Ishikawa (cell line): ENCODE measurements at regions not wholly inside any gene's neighbourhood (a gene's known extent, or its start where the extent isn't known, plus 50 kb on each side); places are given as distances from the start of the nearest gene placed in this dataset.

Experiments used
- CEBPB ChIP-seq: IDR thresholded peaks from 2 replicates; pipeline ENCODE4 v1.6.1; 2012
- CREB1 ChIP-seq: IDR thresholded peaks from 2 replicates; pipeline ENCODE4 v1.6.1; 2012; ENCODE audit warnings: low read depth
- EGR1 ChIP-seq: IDR thresholded peaks from 2 replicates; pipeline ENCODE4 v1.6.1; 2012
- EP300 ChIP-seq: IDR thresholded peaks from 2 replicates; pipeline ENCODE4 v1.6.1; 2012; ENCODE audit warnings: borderline replicate concordance
- FOXM1 ChIP-seq: IDR thresholded peaks from 2 replicates; pipeline ENCODE4 v1.6.1; 2012; ENCODE audit warnings: low read depth, borderline replicate concordance
- NFIC ChIP-seq: IDR thresholded peaks from 2 replicates; pipeline ENCODE4 v1.6.1; 2012
- RAD21 ChIP-seq: IDR thresholded peaks from 2 replicates; pipeline ENCODE4 v1.6.1; 2012; ENCODE audit warnings: low read depth
- TAF1 ChIP-seq: IDR thresholded peaks from 2 replicates; pipeline ENCODE4 v1.6.1; 2012; ENCODE audit warnings: low read depth, mild to moderate bottlenecking
- TCF12 ChIP-seq: IDR thresholded peaks from 2 replicates; pipeline ENCODE4 v1.6.1; 2012; ENCODE audit warnings: low read depth
- TEAD4 ChIP-seq: IDR thresholded peaks from 2 replicates; pipeline ENCODE4 v1.6.1; 2012
- YY1 ChIP-seq: IDR thresholded peaks from 2 replicates; pipeline ENCODE4 v1.6.1; 2012; ENCODE audit warnings: low read depth
- ZBTB7A ChIP-seq: IDR thresholded peaks from 2 replicates; pipeline ENCODE4 v1.6.1; 2012; ENCODE audit warnings: low read depth
- TF ChIP-seq, protein P1 (sequence below): IDR thresholded peaks from 2 replicates; pipeline ENCODE4 v1.6.1; 2012; ENCODE audit warnings: low read depth, mild to moderate bottlenecking
- TF ChIP-seq, protein P2 (sequence below): IDR thresholded peaks from 2 replicates; pipeline ENCODE4 v1.6.1; 2012
- TF ChIP-seq, protein P3 (sequence below): IDR thresholded peaks from 2 replicates; pipeline ENCODE4 v1.6.1; 2012

DNA sequence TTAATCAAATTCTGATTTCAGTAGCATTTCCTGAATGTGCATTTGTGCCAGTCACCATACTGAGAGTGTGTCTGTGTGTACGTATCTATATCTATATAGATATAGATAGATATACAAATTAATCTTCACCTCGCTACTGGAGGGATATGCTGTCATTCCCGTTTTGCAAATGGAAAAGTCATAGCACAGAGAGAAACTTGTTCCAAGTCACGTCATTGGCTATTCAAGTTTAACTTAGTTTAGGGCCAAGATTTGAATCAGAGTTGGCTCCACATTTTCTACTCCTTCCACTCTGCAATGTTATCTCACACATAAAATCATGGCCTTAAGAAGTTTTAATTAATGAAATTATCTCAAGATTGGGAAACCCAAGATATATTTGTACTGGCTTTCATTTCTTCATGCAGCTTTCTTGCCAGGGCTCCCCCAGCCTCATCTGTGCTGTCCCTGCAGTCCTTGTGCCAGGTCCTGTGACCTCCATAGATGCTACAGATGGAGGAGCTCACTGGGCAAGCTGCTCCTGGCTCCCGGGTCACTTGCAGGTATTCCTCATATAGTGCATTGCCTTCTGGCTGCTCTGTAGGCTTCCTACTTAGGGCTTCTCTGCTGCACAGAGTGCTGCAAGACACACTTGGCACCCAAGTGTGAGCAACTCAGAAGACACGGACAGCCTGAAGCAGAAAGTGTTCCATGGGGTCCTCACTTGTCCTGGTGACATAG, 245.8 kb downstream of the KCNS3 start:
- TF ChIP-seq ZBTB7A: no peak
- TF ChIP-seq EP300: no peak
- TF ChIP-seq, protein P1, sequence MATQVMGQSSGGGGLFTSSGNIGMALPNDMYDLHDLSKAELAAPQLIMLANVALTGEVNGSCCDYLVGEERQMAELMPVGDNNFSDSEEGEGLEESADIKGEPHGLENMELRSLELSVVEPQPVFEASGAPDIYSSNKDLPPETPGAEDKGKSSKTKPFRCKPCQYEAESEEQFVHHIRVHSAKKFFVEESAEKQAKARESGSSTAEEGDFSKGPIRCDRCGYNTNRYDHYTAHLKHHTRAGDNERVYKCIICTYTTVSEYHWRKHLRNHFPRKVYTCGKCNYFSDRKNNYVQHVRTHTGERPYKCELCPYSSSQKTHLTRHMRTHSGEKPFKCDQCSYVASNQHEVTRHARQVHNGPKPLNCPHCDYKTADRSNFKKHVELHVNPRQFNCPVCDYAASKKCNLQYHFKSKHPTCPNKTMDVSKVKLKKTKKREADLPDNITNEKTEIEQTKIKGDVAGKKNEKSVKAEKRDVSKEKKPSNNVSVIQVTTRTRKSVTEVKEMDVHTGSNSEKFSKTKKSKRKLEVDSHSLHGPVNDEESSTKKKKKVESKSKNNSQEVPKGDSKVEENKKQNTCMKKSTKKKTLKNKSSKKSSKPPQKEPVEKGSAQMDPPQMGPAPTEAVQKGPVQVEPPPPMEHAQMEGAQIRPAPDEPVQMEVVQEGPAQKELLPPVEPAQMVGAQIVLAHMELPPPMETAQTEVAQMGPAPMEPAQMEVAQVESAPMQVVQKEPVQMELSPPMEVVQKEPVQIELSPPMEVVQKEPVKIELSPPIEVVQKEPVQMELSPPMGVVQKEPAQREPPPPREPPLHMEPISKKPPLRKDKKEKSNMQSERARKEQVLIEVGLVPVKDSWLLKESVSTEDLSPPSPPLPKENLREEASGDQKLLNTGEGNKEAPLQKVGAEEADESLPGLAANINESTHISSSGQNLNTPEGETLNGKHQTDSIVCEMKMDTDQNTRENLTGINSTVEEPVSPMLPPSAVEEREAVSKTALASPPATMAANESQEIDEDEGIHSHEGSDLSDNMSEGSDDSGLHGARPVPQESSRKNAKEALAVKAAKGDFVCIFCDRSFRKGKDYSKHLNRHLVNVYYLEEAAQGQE: no peak
- no peak for TF ChIP-seq EGR1
- TF ChIP-seq YY1: no peak
- no peak for TF ChIP-seq NFIC
- no peak for TF ChIP-seq TCF12

DNA sequence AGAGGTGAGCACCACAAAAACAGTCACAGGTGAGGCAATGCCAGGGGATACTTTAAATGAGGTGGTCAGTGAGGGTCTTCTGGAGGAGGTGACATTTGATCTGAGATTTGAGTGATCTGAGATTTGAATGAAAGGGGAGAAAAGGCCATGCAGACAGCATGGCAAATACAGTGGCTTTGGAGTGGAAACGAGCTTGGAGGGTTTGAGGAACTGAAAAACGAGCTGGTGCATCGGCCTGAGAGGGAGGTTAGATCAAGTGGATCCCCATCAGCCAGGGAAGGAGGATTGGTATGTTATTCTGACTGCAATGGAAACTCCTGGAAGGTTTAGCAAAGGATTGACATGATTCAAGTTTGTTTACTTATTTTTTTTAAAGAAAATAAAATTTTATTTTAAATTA, 245.1 kb downstream of the KCNS3 start:
- TF ChIP-seq YY1: no peak
- no peak for TF ChIP-seq CREB1
- no peak for TF ChIP-seq CEBPB
- TF ChIP-seq FOXM1: no peak
- TF ChIP-seq EGR1: no peak
- TF ChIP-seq, protein P2, sequence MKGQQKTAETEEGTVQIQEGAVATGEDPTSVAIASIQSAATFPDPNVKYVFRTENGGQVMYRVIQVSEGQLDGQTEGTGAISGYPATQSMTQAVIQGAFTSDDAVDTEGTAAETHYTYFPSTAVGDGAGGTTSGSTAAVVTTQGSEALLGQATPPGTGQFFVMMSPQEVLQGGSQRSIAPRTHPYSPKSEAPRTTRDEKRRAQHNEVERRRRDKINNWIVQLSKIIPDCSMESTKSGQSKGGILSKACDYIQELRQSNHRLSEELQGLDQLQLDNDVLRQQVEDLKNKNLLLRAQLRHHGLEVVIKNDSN: no peak
- no peak for TF ChIP-seq TAF1
- no peak for TF ChIP-seq TEAD4
- TF ChIP-seq, protein P1: no peak
- TF ChIP-seq ZBTB7A: no peak
- TF ChIP-seq, protein P3, sequence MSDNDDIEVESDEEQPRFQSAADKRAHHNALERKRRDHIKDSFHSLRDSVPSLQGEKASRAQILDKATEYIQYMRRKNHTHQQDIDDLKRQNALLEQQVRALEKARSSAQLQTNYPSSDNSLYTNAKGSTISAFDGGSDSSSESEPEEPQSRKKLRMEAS: no peak
- TF ChIP-seq NFIC: no peak
- no peak for TF ChIP-seq TCF12
- no peak for TF ChIP-seq RAD21
- TF ChIP-seq EP300: no peak

DNA sequence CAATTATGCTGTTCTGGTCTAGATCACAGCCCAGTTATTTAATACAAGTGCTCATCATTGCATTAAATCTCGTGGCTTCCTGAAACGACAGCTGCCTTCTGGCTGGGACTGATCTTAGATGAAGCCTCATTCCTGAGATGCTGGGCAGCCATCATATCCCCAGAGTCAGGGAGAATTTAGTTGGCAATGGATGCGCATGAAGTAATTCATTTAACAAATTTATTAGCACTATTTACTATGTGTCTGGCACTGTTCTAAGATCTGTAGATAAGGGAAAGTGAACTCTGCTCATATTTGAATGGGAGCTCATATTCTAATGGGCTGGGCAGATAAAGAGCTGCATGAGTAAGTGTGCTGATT, 244.7 kb downstream of the KCNS3 start:
- TF ChIP-seq, protein P3: no peak
- no peak for TF ChIP-seq TCF12
- TF ChIP-seq EP300: no peak
- no peak for TF ChIP-seq ZBTB7A
- no peak for TF ChIP-seq RAD21
- no peak for TF ChIP-seq NFIC
- TF ChIP-seq TEAD4: no peak
- TF ChIP-seq TAF1: no peak
- no peak for TF ChIP-seq YY1
- TF ChIP-seq, protein P2: no peak
- TF ChIP-seq FOXM1: no peak
- no peak for TF ChIP-seq EGR1
- no peak for TF ChIP-seq CREB1
- TF ChIP-seq, protein P1: no peak
- TF ChIP-seq CEBPB: no peak

DNA sequence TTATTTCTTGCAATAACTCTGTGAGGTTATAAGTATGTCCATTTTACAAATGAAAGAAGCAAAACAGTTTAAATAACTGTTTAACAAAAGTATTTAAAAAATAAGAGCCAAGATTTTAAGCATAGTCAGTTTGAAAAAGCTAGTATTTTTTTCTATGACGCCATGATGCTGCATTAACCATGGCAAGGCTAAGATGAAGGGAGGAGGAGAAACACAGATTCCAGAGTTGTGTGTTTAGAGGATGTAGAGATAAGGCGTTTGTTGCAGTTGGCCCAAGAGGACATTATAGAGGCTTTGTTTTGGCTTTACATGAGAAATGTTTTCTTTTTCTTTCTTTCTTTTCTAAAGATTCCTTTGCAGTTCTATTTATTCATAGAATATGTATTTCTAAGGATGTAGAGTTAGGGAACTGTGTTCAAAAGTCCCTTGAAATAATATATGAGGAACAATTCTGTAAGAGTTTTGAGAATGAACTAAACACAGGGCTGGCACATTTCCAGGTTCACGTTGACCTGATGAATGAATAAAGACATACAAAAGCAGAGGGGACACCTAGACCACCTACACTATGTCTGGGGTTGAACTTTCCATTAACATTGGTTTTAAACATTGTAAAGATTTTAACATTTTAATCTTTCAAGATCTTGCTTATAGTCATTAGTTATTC, 244.2 kb downstream of the KCNS3 start:
- TF ChIP-seq TEAD4 (no peak), CREB1 (no peak), EGR1 (no peak), RAD21 (no peak), CEBPB (no peak), EP300 (no peak), ZBTB7A (no peak)
